Stimulated activated CD8-positive, alpha-beta memory T cell treated with anti-CD3 and anti-CD28 coated beads, Interleukin-2, amount 100 ng/mL, for 48 hours (primary cell): ENCODE measurements at regions not wholly inside any gene's neighbourhood (a gene's known extent, or its start where the extent isn't known, plus 50 kb on each side); places are given as distances from the start of the nearest gene placed in this dataset.

Source experiments
- DNase-seq, 2 donors: peaks; one replicate each; pipeline ENCODE4 v3.0.0-alpha.2; 2020; ENCODE audit warnings: low read depth in 2 of 2

- DNase-seq: no peak
These were observed 65.3 kb downstream of the METRNL start for GRCh38 chr17:83144421-83145357.

- DNase-seq: no peak
These were observed 65.9 kb downstream of the METRNL start for GRCh38 chr17:83145358-83145738.

DNA sequence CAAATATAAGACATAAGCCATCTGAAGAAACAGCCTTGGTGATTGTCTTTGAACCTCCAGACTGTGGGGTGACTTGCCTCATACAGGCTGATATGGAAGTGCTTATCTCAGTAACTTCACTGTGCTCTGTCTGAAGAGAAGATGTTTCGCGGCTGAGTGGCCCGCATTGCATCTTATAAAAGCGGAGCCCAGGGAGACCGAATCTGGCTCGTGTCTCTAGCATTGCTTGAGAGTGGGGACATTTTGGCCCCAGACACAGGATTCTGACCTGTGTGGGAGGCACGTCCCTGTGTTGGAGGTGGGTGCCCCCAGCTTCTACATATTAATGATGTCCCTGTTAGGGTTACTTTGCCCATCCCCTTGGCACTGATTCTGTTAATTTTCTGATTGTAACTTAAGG is 66.4 kb downstream of the METRNL start:
- no peak for DNase-seq

GRCh38 chr17:83146347-83146746 is 66.9 kb downstream of the METRNL start:
- DNase-seq: no peak

GRCh38 chr17:83147280-83147679 is 67.9 kb downstream of the METRNL start:
- DNase-seq: no peak

- DNase-seq: no peak
These were observed 69.1 kb downstream of the METRNL start for GRCh38 chr17:83148317-83149028.

GRCh38 chr17:83149029-83149725 is 69.8 kb downstream of the METRNL start:
- DNase-seq: no peak

- no peak for DNase-seq
These were observed 70.4 kb downstream of the METRNL start for GRCh38 chr17:83149761-83150251.

GRCh38 chr17:83150369-83151055 is 71.1 kb downstream of the METRNL start:
- no peak for DNase-seq

- DNase-seq: no peak
These were observed 71.6 kb downstream of the METRNL start for GRCh38 chr17:83151056-83151441.

DNA sequence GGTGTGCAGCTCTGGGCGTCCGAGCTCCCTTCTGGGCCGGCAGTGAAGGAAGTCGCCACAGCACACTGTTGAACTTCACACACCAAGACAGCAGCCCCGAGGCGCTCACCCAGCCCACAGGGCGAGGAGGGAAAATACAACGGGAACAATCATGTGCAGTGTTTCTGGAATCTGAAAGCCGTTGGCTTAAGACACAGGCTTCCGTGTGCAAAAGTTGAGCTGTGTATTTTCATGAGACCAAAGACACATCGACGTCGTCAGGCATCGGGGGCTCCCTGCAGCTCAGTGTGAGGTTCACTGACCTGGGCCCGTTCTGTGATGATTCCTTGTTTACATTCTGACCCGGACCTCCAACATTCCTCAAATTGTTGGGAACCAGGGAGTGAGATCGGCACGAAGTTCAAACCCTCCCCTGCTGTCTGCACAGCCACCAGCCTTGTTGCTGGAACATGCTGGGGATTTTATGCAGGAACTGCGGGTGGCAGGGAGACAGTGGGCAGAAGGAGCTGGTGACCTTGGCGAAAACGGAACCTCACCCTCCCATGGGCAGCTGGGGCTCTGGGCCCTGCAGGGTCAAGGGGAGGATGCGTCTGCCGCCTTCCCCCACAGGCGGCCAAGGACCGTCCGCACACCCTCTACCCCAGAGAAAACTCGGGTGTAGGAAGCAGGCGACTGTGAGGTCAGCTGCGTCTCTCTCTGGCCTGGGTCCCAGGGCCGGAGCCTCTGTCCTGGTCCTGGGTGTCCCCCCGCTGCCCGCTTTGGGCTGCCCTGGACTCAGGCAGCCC is 72.2 kb downstream of the METRNL start:
- no peak for DNase-seq

GRCh38 chr17:83152227-83152744 is 72.9 kb downstream of the METRNL start:
- DNase-seq: no peak

- no peak for DNase-seq
These were observed 73.6 kb downstream of the METRNL start for GRCh38 chr17:83152745-83153611.

- DNase-seq: no peak
These were observed 74.4 kb downstream of the METRNL start for GRCh38 chr17:83153681-83154310.

- no peak for DNase-seq
These were observed 75.1 kb downstream of the METRNL start for GRCh38 chr17:83154311-83155127.

DNA sequence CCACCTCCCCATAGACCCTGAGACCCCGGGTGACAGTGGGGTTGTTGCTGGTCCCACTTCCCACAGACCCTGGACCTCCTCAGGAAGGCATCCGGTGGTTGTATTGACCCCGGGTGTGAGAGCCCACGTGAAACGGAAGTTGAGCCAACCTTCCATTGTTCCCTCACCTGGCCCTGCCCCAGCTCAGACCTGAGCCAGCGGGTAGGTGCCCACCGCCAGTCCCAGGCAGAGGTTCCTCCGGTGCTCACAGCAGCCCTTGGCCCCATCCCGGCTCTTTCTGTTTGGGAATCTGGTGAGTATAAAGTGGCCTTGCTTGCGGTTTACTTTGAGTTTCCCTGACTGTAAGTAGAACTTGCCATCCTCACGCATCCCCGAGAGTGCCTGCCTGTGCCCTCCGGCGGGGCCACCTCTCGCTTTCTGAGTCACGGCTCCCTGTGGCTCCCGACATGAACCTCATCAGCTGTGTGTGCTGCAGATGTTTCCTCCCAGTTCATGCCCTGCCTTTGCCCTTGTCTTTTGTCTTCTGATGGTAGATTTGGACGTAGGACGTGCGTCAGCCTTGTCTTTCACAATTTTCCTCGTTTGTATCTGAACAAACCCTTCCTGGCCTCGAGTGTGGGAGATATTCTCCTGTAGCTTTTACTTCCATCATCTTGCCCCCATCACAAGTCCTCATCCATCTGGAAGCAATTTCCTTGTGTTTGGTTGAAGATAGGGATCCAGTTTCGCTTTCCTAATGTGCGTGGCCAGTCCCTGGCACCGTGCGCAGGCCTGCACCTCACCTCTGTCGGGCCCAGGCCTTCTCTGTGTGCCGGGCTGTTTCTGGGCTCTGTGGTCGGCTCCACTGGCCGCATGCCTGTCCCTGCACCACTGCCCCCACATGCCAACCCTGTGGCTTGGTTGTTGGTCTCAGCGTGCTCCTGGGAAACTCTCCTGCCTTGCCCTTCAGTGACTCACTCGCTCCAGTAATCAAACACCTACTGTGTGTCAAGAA is 76.0 kb downstream of the METRNL start:
- DNase-seq: peak; percentile 13 to 17

DNA sequence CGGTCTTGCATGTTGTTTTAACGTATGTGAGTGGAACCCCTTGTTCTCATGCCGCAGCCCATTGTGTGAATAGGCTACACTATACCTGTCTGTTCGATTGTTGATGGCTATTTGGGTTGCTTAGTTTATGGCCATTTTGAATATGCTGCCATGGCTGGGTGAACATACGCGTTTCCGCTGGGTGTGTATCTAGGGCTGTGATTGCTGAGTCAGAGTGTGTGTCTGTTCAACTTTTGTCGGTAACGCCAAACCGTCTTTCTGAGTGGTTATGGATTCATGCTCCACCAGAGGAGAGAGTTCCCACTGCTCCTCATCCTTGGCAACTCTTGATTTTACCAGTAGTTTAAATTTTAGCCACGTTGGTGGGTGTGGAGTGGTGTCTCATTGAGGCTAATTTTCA is 77.0 kb downstream of the METRNL start:
- no peak for DNase-seq
